Putamen (tissue), 1 donor: ENCODE measurements at regions not wholly inside any gene's neighbourhood (a gene's known extent, or its start where the extent isn't known, plus 50 kb on each side); places are given as distances from the start of the nearest gene placed in this dataset.

Experiments
- DNase-seq: peaks from one replicate; pipeline ENCODE4 v3.0.0-alpha.2; 2016; ENCODE audit warnings: low spot score

DNA sequence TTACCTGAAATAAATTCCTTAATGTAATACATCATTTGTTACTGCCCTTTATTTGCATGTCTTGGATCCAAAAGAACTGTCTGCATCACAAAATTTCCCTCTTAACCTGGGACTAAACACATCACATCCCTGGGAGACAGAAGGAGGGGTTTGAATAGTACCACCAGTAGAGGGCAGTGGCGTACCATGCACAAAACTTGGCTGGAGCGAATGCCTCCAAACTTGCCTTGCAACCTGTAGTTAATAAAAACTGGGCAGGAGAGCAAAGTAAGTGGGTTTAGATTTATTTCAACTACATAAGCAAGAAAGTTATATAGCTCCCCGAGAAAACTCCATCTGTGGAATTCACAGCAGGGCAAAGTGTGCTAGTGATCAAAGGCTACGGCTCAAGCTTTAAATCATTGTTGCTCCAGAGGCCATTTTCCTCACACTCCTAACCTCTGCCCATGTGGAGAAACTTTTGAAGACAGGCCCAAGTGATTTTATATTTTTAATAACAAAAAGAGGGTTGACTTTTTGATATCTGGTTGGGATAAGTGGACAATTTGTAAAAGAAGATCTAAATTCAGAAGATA is 1176.7 kb upstream of the SEL1L start:
- peak; percentile 35 for DNase-seq

DNA sequence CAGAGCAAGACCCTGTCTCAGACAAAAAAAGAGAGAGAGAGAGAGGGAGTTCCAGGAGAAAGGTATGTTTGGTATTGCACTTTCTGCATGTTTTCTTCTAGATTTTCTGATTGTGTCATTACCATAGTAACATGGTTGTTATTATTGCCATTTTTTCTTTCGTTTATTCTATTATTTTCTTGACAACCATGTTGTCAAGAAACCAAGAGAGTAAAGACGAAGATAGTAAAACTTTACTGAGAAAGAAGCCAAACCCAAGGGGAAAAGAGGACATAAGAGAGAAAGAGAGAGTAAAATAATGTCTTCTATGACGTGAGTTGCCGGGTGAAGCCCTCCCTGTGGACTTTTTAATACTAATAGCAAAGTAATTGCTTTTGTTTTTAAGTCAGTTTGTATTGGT is 1186.0 kb upstream of the SEL1L start:
- no peak for DNase-seq

DNA sequence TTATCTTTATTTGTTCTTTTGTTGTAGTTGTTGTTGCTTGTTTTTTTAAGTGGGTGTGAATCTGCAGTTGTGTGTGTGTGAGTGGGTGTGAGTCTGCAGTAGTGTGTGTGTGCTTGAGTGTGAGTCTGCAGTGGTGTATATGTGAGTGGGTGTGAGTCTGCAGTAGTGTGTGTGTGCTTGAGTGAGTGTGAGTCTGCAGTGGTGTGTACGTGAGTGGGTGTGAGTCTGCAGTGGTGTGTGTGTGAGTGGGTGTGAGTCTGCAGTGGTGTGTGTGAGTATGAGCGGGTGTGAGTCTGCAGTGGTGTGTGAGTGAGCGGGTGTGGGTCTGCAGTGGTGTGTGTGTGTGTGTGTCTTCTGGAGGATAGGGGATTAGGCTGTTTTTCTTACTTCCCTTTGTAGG is 1186.8 kb upstream of the SEL1L start:
- DNase-seq = no peak

DNA sequence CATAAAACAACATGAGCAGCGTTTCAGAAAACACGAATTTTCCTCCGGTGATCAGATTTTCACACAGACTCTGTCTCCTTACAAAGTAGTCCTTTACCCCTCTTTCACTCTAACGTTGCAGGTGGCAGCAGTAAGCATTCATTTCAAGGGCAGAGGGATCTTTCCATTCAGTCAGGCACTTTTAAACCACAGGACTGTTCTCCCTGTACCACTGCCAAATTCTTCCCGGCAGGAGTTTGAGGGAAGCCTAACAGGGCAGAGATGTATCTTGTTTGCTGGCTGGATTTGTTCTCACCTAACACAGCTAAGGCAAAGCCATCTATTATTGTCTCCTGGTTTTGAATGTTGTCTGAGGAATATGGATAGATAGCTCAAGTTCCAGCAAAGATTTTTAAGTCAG is 1187.3 kb upstream of the SEL1L start:
- no peak for DNase-seq

DNA sequence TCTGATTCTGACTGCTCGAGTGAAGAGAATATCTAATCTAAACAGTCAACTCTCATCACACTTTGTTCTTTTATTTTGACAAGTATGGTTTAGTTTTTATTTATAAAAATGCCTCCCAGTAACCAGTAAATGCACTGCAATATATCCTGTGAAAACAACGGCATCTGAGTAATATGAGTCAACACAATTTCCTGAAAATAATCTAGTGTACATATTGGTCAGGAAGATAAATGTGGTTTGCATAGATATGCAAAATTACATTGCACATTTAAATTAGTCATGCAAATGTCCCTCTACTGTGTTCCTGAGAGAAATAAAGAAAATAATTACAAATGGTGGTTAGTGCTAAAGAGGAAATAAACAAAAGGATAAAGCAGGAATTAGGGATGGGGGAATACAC is 1190.7 kb upstream of the SEL1L start:
- DNase-seq = no peak

DNA sequence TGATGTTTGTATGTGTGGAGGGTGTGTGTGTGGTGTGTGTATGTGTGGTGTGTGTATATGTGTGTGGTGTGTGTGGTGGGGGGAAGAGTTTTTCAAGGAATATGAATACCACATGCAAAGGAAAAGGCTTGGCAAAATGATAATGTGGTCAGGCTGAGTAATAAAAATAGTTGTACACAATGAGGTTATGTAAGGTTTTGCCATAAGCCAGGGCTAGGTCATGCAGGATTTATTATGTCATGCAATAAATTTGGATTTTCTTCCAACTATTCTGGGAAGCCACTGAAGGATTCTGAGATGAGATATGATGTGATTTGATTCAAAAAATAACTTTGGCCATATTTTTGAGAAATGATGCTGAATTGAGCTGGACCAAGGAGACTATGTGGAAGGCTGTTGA is 1191.6 kb upstream of the SEL1L start:
- DNase-seq = no peak

DNA sequence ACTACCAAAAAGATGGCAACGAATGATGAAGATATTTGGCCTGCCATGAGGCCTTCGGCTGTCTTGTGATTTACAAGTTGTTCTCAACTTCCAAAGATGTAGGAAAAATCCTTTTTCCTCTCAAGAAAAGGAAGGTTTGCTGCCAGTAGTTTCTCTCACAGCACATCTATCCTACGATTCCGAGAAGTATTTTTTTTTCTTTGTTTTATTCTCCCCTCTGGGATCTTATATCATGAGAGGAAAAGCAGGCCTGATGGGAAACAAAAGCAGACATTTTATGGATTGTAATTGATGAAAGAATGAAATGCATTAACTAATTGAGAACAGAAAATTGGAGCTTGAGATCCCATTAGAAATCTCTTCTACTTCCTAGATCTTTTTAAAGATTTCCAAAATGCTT is 1197.9 kb upstream of the SEL1L start:
- no peak for DNase-seq

DNA sequence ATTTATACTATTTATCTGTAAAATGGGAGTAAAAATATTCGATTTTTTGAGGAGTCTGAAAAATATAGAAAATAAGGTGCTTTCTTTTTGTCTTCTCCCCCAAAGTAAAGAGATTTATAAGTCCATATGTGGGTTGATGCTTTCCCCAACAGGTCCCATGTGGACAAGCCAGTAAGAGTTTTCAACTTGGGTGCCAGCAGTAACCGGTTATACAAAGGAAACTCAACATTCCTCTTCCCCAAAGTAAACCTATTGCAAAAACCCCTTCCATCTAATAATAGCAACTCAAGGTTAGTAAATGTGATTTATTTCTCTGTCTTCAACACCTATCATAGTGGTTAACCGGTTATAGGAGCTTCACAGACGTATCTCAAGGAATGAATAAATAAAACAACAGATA is 1206.9 kb upstream of the SEL1L start:
- DNase-seq = no peak

DNA sequence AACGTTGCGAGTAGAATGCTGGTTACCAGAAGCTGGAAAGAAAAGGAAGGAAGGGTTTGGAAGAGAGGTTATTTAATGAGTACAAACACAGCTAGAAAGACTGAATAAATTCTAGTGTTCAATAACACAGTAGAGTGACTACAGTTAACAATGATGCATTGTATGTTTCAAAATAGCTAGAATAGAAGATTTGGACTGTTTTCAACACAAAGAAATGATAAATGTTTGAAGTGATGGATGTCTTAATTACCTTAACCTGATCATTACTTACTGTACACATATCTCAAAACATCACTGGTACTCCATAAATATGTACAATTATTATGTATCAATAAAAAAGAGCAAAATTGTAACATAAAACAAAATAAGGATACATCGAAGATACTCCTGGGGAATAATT is 1221.8 kb upstream of the SEL1L start:
- DNase-seq = no peak

DNA sequence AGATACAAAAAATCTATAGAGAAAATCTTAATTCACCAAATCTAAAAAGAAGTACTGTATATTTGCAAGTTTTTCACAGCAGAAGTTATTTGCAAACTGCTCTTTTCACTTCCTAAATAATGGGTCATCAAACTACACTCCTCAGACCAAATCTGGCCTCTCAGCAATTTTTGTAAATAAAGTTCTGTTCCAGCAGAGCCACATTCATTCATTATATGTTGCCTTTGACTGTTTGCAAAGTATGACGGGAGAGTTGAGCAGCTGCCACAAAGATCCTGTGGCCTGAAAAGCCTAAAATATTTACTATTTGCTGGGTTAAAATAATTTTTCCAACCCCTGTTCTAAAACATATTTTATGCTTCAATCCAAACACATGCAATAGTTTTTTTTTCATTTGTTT is 1222.3 kb upstream of the SEL1L start:
- DNase-seq = peak; percentile 33

DNA sequence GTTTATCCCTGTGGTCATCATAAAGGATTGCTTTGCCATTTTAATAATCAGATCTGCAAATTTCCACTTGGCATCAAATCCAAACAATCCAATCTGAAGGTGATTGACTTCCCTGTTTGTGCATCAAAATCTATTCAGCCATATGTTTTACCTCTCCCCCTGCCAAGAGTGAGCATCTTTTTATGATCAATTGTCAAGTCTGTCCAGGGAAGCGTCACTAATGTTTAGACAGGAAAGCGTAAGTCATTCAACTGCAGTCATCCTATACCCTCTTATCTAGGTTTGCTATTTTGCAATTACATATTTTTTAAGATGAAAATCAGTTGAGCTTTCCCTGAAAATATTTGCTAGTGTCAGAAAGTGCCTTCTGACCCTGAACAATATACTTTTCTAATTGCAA is 1224.1 kb upstream of the SEL1L start:
- no peak for DNase-seq

DNA sequence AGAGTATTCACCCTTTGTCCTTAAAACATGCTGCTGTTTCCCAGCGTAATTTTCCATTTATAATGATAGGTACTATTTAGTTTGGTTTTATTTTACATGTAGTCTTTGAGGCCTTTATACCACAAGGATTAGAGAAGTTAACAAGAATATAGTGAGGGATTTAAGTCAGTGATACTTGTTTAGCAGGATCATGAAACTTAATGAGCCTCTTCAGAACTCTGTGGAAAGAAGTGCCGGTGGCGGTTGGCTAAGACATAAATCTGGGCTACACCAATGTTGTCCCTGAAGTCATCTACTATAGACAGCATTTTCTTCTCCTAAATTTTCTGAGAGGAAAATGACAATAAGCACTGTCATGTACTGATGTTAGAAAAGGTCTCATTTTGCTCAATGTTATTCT is 1226.0 kb upstream of the SEL1L start:
- DNase-seq = no peak

DNA sequence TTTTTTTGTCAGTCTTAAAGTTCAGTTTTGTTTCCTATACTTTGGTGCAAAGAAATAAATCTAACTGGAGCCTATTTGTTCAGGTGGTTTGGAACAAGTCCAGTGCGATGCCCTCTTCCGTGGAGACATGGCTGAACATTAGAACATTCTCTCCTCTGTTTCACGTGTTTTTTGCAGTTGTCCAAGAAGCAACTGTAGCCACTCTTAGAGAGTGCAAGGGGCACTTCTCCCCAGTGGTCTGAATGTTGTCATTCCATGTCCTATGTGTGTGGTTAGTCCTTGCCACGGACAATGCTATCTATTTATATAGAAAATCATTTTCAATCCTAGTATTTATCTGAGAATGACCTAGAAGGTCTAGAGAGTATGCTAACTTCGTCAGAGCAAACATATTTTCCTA is 1232.5 kb upstream of the SEL1L start:
- DNase-seq = no peak

DNA sequence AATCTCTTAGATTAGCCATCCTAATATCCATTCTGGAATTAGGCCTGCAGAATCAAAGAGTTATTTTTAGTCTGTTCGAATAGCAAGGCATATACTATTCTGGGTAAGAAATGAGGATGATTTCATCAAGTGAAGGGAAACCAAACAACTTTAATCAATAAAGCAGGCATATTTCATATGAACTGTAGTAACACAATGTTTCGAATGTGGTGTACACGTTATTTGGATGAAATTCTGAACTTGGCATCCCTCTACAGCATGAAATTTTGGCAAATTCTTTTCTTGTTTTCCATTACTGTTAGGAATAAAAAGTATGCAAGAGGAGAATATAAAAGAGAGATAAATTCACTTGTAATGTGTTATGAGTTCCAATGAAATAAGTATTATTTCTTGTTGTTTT is 1233.3 kb upstream of the SEL1L start:
- DNase-seq = no peak

DNA sequence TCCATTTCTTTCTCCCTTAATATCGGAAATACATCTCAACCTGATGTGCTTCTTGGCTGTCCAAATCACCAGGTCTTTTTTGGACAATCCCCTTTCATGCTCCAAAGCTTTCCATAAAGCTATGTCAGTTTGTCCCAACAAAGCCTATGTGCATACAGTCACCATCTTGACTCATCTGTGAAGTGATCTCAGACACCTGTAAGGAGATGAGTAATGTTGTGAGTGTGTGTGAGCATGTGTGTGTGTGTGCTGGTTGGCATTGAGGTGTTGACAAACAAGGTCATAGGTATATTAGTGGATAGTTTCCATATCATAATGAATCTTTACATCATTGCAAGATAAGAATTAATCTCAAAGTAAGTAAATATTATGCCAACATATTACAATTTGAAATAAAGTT is 1243.3 kb upstream of the SEL1L start:
- DNase-seq = no peak

DNA sequence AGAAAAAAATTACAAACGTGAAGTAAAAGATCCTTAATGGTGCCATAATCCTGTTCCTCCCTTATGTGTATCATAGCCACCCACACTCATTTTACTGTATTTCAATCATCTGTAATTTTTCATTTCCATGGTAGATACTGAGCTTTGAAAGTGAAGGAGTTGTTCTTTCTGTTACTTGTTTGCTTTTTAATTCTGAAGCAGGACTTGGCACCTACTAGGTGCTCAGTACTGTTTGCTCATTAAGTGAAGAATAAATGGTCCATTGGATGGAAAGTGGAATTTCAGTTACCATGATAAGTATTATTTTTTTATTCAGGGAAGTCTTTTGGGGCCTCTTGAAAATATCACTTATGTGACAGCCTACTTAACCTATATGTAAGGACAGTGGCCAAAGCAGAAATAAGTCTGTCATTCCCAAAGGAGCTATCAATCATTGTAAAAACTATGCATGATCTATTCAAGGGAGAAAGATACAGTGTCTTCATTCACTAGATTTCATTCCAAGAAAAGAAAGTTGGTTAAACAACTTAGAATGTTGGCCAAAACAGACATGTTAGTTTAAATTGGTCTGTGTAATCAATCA is 1244.4 kb upstream of the SEL1L start:
- DNase-seq = no peak

DNA sequence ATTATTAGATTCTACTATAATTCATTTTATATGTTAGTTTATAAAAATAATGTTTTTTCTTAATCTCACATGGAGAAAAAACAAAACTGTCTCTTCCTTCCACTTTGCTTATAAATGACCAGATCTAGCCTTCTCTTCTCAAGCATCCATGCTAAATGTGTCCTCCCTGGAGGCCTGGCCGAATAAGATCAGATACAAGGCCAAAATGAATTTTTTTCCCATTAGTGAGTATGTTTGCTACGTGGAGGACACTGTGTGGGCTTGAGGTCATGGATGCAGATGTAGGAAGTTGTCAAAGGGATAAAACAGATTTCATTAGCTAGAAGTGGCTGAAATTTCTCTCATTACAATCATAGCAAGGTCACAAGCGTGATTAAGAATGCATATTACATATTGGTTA is 1244.9 kb upstream of the SEL1L start:
- DNase-seq = no peak

DNA sequence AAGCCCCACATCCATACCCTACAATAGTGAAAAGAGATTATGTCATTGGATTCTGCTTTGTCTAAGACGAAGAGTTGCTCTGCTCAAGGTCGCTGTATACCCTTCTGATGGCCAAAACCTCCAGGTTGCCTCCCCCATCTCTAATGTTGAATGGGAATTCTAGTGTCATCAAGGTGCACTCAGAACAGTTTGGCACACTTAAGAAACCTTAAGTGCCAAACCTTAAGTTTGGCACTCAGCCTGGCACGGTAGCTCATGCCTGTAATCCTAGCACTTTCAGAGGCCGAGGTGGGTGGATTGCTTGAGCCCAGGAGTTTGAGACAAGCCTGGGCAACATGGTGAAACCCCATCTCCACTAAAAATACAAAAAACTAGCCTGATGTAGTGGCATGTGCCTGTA is 1245.6 kb upstream of the SEL1L start:
- no peak for DNase-seq

DNA sequence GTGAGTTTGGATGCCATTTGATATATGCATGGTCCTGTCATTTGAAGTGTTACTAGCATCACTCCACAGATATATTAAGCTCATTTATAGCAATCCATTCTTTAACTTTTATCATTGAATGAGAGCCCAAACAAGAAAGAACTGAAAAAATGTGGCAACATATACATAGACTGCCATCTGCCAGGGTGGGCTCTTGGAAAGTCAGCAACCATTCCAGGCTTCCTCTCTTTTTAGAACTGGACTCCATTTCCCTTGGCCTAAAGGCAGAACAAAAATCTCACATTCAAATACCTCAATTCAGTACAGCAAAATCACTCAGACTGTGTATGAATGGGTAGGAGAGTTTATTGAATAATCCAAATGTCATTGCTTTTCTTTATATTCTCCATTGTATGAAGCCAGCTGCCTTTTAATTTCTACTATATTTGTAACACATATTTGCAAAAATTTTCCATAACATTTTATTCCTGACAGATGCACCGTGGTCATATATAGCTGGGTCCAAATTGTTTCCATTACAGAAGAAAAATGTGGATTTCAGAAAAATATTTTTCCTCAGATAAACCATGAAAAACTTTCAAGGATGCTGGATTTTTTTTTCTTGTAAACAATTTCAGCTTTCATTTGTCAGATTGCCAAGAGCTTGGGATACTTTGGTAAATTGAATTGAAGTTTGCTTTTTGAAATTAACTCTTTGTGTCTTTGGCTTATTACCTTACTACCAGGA is 1252.3 kb upstream of the SEL1L start:
- DNase-seq = no peak

DNA sequence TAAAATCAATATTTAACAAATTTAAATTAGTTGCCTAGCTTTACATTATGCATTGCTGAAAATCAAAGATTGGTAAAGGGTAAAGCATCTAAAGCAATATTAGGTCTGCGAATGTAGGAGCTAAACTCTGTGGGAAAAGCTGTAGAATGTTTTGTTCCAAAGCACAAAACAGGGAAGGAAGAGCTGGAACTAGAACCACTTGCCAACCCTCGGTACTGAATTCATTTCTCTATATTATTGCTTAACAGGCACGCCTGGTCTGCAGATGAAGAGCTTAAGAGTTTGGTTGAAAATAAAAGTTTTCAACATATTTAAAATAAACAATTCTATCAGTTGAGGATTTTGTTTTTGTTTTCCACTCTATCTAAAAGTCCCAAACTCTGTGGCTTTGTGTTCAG is 1252.8 kb upstream of the SEL1L start:
- no peak for DNase-seq

DNA sequence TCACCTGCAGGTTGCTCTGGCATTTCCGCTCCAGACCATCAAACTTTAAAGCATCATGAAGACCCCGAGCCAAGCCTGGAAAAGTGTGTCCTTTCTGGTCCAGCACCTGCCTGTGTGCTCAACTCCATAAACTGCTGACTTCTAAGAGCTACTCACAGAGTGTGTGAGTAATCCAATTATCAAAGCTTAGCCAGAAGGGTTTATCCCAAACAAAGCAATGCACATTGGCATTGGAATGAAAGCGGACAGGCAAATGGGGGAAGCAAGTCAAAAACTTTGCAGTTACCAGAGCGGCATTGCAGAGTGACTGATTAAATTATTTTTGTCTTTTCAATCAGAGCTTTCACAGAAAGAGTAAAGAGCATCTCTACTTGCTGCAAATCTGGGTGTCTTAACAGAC is 1262.4 kb upstream of the SEL1L start:
- DNase-seq = no peak

DNA sequence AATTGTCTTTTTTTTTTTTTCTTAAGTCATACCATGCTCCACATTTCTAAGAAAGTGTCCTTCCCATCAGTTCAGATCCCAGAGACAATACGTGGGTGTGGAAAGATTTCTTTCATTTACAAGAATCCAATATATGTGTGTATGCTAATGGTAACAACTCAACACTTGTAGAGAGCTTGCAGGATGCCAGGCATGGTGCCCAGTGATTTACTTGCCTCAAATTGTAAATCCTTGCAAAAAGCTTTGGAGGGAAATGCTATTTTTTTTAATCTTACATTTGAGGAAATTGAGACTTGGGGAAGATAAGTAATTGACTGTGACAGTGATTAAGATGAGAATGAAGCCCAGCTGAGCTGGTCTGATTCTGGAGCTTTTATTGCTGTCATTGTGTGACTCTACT is 1264.6 kb upstream of the SEL1L start:
- DNase-seq = no peak

DNA sequence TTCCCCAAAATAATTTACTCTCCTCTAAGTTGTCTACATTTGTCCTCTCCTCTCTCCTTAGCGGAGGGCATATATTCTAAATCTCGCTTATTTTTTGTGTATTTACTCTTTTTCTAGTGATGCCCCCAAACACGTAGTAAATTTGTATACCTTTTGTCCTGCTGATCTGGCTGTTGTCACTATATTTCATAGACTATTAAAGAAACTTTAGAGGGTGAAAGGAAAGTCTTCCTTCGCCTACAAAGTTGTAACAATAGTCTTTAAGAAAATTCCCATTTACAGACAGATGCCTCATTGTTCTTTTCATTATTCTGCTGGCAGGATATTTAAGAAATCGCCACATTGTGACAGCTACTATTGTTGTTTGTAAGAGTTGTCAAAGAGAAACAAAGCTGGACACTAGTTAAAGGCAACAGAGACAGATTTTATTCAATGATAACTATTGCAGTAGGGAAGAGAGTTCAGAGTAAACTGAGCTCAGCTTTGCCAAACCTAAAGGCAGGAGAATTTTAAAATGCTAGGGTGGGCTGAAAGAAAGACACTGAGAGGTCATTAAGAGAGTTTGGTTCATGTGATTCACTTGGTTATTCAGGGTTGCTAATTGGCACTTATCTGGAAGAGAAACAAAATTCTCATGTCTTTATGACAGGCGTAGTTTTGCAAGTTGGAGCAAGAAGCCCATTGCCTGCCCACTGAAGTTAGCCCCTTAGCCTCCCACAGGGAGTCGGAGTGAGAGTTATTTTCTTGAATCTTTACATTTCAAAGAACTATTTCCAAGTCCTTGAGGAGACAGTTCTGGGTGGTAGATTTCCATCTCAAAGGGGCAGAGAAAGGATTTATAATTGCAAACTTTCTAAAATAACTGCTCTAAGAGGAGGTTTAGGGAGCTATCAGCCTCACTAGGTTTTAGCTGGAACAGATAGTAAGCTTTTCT is 1272.5 kb upstream of the SEL1L start:
- DNase-seq = peak; percentile 11
